Bronchial epithelial cell (primary cell): ENCODE measurements at regions not wholly inside any gene's neighbourhood (a gene's known extent, or its start where the extent isn't known, plus 50 kb on each side); places are given as distances from the start of the nearest gene placed in this dataset.

Experiments used
- DNase-seq: peaks from one replicate; pipeline ENCODE4 v3.0.0-alpha.2; 2010; ENCODE audit warnings: low read depth
- FAIRE-seq: peaks from 2 replicates; lab custom pipeline; 2011; peaks lifted over from hg19 to GRCh38; lab: Jason Lieb, UNC
- H3K27me3 ChIP-seq: 2 replicates; pipeline ENCODE4 v1.5.1; 2011; ENCODE audit warnings: low read length; ENCODE audit not compliant: control insufficient read depth, insufficient read depth
- H3K36me3 ChIP-seq: 2 replicates; pipeline ENCODE4 v1.5.1; 2011; ENCODE audit warnings: low read length; ENCODE audit not compliant: control insufficient read depth, insufficient read depth
- H3K4me3 ChIP-seq: 2 replicates; pipeline ENCODE4 v1.5.1; 2011; ENCODE audit warnings: mild to moderate bottlenecking, low read depth, low read length, control low read depth
- CTCF ChIP-seq: IDR thresholded peaks from 2 replicates; pipeline ENCODE4 v1.5.1; 2011; ENCODE audit warnings: mild to moderate bottlenecking, moderate library complexity, low read length, control low read depth, inconsistent platforms; ENCODE audit not compliant: insufficient read depth, severe bottlenecking

DNA sequence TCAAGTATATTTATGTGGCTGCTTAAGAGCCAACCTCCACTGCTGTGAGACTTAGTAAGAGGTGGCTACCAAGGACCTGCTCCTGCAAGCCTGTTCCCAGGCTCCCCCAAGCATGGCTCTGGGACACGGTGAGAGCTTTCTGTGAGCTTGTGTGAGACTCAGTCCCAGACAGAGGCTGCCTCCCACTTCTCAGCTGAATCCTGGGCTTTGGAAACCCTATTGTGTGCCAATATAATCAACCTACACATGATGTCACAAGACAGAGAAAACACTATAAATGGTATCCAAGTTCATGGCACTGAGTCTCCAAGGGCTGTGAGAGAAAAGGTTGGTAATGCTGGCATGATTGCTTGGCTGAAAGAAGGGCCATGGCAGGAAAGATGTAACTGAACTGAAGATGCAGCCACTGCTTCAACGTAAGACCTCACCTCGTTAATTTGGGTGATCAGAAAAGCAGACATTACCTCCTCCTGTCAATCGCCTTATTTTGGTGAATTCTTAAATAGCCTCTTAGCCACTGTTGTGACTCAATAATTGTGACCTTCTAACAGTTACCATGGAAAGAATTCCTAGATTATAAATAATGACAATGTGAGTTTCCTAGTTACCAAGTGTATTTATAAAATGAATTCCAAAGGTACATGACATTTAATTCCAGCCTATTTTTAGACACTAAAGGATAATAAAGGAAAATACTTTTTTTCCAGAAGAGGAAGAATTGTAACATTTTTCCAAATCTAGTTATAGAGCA, 332.0 kb downstream of the IRS2 start:
- no peak overlapping the region for H3K4me3 ChIP-seq
- DNase-seq (no peak), FAIRE-seq (no peak)
- H3K36me3 ChIP-seq: no peaks in the 10 kb centered on the region
- H3K27me3 ChIP-seq: no peaks in the 10 kb centered on the region
- no peak for TF ChIP-seq CTCF

DNA sequence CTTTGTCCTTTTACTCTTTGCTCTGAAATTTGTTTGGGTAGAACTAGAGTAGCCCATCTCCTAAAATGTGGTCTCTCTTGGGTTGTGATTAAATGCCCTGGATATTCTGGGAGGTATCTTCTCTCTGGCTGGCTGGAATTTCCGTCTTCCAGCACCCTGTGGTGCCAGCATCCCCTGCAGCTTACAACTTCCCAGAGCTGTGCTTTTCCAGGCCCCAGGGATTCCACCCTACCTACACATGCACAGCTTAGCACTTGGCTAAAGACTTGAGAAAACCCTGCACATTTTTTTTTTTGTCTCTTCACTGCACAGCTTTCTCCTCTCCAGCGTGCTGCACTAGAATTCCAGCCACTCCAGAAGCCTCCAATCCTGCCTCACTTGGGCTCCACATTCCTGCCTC, 334.7 kb downstream of the IRS2 start:
- FAIRE-seq: no peak
- no peaks in the 10 kb centered on the region for H3K36me3 ChIP-seq
- no peak for DNase-seq
- no peaks in the 10 kb centered on the region for H3K27me3 ChIP-seq
- no peak overlapping the region for H3K4me3 ChIP-seq
- no peak for TF ChIP-seq CTCF

GRCh38 chr13:109448629-109449028, 337.8 kb downstream of the IRS2 start:
- Histone ChIP-seq H3K27me3 (no peaks in the 10 kb centered on the region), H3K36me3 (no peaks in the 10 kb centered on the region), H3K4me3 (no peak overlapping the region)
- no peak for TF ChIP-seq CTCF
- DNase-seq (no peak), FAIRE-seq (no peak)

- no peaks in the 10 kb centered on the region for H3K27me3 ChIP-seq
- H3K36me3 ChIP-seq: no peaks in the 10 kb centered on the region
- TF ChIP-seq CTCF: no peak
- H3K4me3 ChIP-seq: no peak overlapping the region
- no peak for DNase-seq
- no peak for FAIRE-seq
Observed at GRCh38 chr13:109447667-109448066, 338.7 kb downstream of the IRS2 start.

GRCh38 chr13:109440320-109440719, 346.1 kb downstream of the IRS2 start:
- FAIRE-seq: no peak
- no peak for DNase-seq
- no peak for TF ChIP-seq CTCF
- Histone ChIP-seq H3K36me3 (no peaks in the 10 kb centered on the region), H3K27me3 (no peaks in the 10 kb centered on the region), H3K4me3 (no peak overlapping the region)

DNA sequence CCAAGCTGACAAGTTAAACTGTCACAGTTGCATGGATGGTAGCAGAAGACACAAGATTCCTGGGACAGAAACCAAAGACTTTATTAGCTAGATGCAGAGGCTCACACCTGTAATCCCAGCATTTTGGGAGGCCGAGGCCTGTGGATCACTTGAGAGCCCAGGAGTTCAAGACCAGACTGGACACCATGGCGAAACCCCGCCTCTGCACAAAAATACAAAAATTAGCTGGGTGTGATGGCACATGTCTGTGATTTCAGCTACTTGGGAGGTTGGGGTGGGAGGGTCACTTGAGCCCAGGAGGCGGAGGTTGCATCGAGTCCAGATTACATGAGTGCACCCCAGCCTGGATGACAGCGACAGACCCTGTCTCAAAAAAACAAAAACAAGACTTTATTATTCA, 346.6 kb downstream of the IRS2 start:
- DNase-seq: no peak
- FAIRE-seq: no peak
- no peak for TF ChIP-seq CTCF

More for the DNA sequence above, 346.6 kb downstream of the IRS2 start:
- Histone ChIP-seq H3K27me3 (no peaks in the 10 kb centered on the region), H3K4me3 (no peak overlapping the region), H3K36me3 (no peaks in the 10 kb centered on the region)
